T-cell (primary cell): ENCODE measurements at regions not wholly inside any gene's neighbourhood (a gene's known extent, or its start where the extent isn't known, plus 50 kb on each side); places are given as distances from the start of the nearest gene placed in this dataset.
"Not testable (repeated sequence)": the region's sequence is repeated elsewhere in the genome, so short reads cannot be mapped to it uniquely, and the experiment has no call there.

Experiments
- ATAC-seq, 4 experiments: fragments of 200-7000 bp in 3 of 4; fragments of 150-1000 bp in 1 of 4; cut with Tn5 transposase; replicated peaks in 1 of 4; 1 replicate in 3 of 4; 2 replicates in 1 of 4; pipeline ENCODE4 v1.10.0; 2021; ENCODE audit warnings: moderate library complexity in 3 of 4, mild to moderate bottlenecking in 2 of 4, moderate number of reproducible peaks in 1 of 4
- CTCF ChIA-PET, 2 donors: fragments of 300-600 bp; sonication (Branson Sonifier 250); formaldehyde crosslinking; loops; one replicate each; lab custom pipeline; 2022; ENCODE audit warnings: antibody characterized with exemption in 2 of 2; lab: Charles Lee
- POLR2A ChIA-PET, 2 donors: fragments of 300-600 bp; sonication (Branson Sonifier 250); formaldehyde crosslinking; loops; one replicate each; lab custom pipeline; 2022; ENCODE audit warnings: antibody characterized with exemption in 2 of 2; lab: Charles Lee
- DNase-seq, 35 experiments: peaks; one replicate each; pipeline versions ENCODE4 v3.0.0 to v3.0.0-alpha.2; 2013 to 2023
- H3K27ac ChIP-seq: one replicate; pipeline ENCODE4 v1.5.1; 2013; ENCODE audit warnings: low read length
- H3K27me3 ChIP-seq, 2 experiments: replicated peaks in 1 of 2; 1 replicate in 1 of 2; 2 replicates in 1 of 2; pipeline versions ENCODE4 v1.6.1 to v1.7.0; 2013; ENCODE audit warnings: low read length in 1 of 2, mixed read lengths in 1 of 2; ENCODE audit not compliant: control insufficient read depth in 2 of 2, insufficient read depth in 2 of 2; ENCODE audit errors: extremely low read depth in 1 of 2
- H3K36me3 ChIP-seq, 2 donors: 1 replicate in 1 of 2; 2 replicates in 1 of 2; pipeline versions ENCODE4 v1.6.1 to v1.7.0; 2013; ENCODE audit warnings: low read length in 1 of 2; ENCODE audit not compliant: control insufficient read depth in 2 of 2, insufficient read depth in 1 of 2; ENCODE audit errors: extremely low read depth in 1 of 2
- H3K4me1 ChIP-seq, 2 experiments: 1 replicate in 1 of 2; 2 replicates in 1 of 2; pipeline versions ENCODE4 v1.6.1 to v1.7.0; 2013; ENCODE audit warnings: low read length in 2 of 2, mixed read lengths in 1 of 2; ENCODE audit not compliant: insufficient read depth in 2 of 2, control insufficient read depth in 1 of 2; ENCODE audit errors: extremely low read depth in 1 of 2
- H3K4me3 ChIP-seq, 2 donors: 1 replicate in 1 of 2; 2 replicates in 1 of 2; pipeline versions ENCODE4 v1.5.1 to v1.7.0; 2013; ENCODE audit warnings: mild to moderate bottlenecking in 2 of 2, low read length in 1 of 2, moderate library complexity in 1 of 2; ENCODE audit not compliant: control insufficient read depth in 1 of 2; ENCODE audit errors: extremely low read depth in 1 of 2
- H3K9me3 ChIP-seq: 2 replicates; pipeline ENCODE4 v1.7.0; 2013
- H3K27ac Mint-ChIP-seq, 2 donors: one replicate each; pipeline ENCODE4 v1.8.0; 2020 to 2021; ENCODE audit warnings: mild to moderate bottlenecking in 2 of 2, mixed read lengths in 2 of 2
- H3K27me3 Mint-ChIP-seq, 2 donors: one replicate each; pipeline ENCODE4 v1.8.0; 2021 to 2022; ENCODE audit warnings: mixed read lengths in 2 of 2
- H3K36me3 Mint-ChIP-seq: one replicate; pipeline ENCODE4 v1.8.0; 2021; ENCODE audit warnings: mixed read lengths
- H3K4me1 Mint-ChIP-seq, 3 donors: one replicate each; pipeline ENCODE4 v1.8.0; 2020 to 2022; ENCODE audit warnings: mixed read lengths in 3 of 3, mild to moderate bottlenecking in 1 of 3
- H3K4me3 Mint-ChIP-seq, 3 donors: one replicate each; pipeline ENCODE4 v1.8.0; 2020 to 2022; ENCODE audit warnings: mild to moderate bottlenecking in 3 of 3, mixed read lengths in 3 of 3, moderate library complexity in 3 of 3
- H3K9me3 Mint-ChIP-seq, 3 donors: one replicate each; pipeline ENCODE4 v1.8.0; 2020 to 2022; ENCODE audit warnings: mixed read lengths in 3 of 3
- WGBS: methylation state at CpG from one replicate; pipeline ENCODE4 v1.1.5; 2013; ENCODE audit warnings: missing lambda C conversion rate; ENCODE audit not compliant: insufficient coverage; 5-methylcytosine and 5-hydroxymethylcytosine counted together

DNA sequence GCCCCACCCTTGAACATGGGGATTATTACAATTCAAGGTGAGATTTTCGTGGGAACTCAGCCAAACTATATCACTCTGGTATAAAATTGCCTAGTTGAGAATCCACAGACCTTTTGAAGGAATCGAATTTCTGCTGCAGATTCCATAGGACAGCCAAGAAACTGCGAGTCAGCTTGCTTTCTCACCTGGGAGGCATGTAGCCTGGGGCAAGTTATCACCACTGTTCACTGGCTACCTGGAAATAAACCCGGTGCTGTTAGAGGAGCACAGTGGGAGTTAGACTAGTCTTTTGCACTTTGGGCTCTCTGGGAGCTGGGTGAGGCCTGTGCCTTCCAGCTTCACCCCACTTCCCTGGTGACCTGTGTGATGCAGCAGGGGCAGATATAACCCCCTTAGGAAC lies 1043.5 kb downstream of the TDRD15 start:
- ChIA-PET CTCF (no interaction called here), POLR2A (interaction anchor here in 1 of 2 donors (0.5 kb wide), 1 partner anchor 84 kb away, joined by 5 read pairs; no protein-coding TSS in a partner anchor)
- H3K36me3 Mint-ChIP-seq: no peaks in the 10 kb centered on the region
- ATAC-seq: no peak
- Histone ChIP-seq H3K27me3 (no peaks in the 10 kb centered on the region), H3K4me1 (no peaks in the 10 kb centered on the region), H3K9me3 (peaks cover 6% of the 10 kb centered on the region), H3K36me3 (no peaks in the 10 kb centered on the region), H3K4me3 (no peak overlapping the region), H3K27ac (no peak overlapping the region)
- H3K27ac Mint-ChIP-seq: no peak overlapping the region
- no peak overlapping the region for H3K4me3 Mint-ChIP-seq
- H3K4me1 Mint-ChIP-seq: no peaks in the 10 kb centered on the region
- H3K9me3 Mint-ChIP-seq: peaks cover 21 to 42% (median 35%) of the 10 kb centered on the region in 3 donors
- DNase-seq: no peak
- H3K27me3 Mint-ChIP-seq: no peaks in the 10 kb centered on the region
- WGBS: 63% methylated on average over 2 of the region's 4 CpGs

DNA sequence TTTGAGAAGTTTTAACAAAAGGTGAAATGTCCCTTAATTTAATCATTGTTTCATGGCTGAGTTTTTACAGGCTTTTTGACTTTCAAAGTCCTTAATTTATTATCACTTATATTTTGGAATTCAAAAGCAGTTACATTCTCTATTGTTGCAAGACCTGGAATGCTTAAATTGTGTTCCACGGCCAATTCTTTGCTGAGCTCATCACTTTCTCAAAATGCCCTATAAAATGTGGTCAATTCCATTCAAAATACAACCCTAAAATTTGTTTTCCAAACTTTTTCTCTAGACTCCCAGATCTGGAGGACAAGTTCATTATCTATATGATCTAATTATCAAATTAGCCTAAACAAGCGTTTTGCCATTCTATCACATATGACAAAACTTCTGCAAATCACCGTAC lies 1051.2 kb downstream of the TDRD15 start:
- no peak overlapping the region for H3K4me3 Mint-ChIP-seq
- ATAC-seq: no peak
- ChIA-PET POLR2A (no interaction called here), CTCF (no interaction called here)
- H3K36me3 ChIP-seq: no peaks in the 10 kb centered on the region
- H3K36me3 Mint-ChIP-seq: no peaks in the 10 kb centered on the region
- H3K9me3 Mint-ChIP-seq: peaks cover 13 to 45% (median 26%) of the 10 kb centered on the region in 3 donors
- peaks cover 2% of the 10 kb centered on the region for H3K9me3 ChIP-seq
- no peaks in the 10 kb centered on the region for H3K27me3 Mint-ChIP-seq
- H3K27ac Mint-ChIP-seq: no peak overlapping the region
- H3K4me3 ChIP-seq: no peak overlapping the region
- 71% methylated on average over 1 of the region's 3 CpGs for WGBS
- H3K27ac ChIP-seq: no peak overlapping the region
- no peaks in the 10 kb centered on the region for H3K27me3 ChIP-seq
- no peaks in the 10 kb centered on the region for H3K4me1 Mint-ChIP-seq
- no peak for DNase-seq
- no peaks in the 10 kb centered on the region for H3K4me1 ChIP-seq

DNA sequence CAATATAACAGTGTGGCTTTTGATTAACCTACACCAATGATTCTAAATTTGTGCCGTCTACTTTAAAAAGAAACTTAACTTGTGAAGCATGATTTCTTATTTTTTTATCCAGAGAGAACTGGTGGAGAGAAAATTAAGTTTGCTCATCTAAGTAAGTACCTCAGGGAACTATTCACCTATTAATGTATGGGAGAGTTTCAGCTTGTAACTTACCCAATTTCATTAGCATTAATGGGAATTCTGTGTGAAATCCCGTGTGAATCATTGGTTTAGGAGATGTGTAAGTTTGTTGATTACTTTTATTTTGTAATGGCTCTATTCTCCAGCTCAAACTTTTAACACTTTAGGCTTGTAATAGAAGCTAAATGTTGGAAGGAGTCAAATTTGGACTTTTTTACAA lies 1061.5 kb downstream of the TDRD15 start:
- WGBS: no CpG with 5 or more reads among the region's 2 CpGs
- ChIA-PET CTCF (no interaction called here), POLR2A (no interaction called here)
- Histone ChIP-seq H3K4me3 (no peak overlapping the region), H3K36me3 (no peaks in the 10 kb centered on the region), H3K9me3 (no peaks in the 10 kb centered on the region), H3K27me3 (no peaks in the 10 kb centered on the region), H3K4me1 (no peaks in the 10 kb centered on the region), H3K27ac (no peak overlapping the region)
- Mint-ChIP-seq H3K4me1 (no peaks in the 10 kb centered on the region), H3K9me3 (peaks cover 4 to 23% (median 6%) of the 10 kb centered on the region in 3 donors), H3K27ac (no peak overlapping the region), H3K36me3 (no peaks in the 10 kb centered on the region), H3K4me3 (no peak overlapping the region), H3K27me3 (no peaks in the 10 kb centered on the region)
- DNase-seq: no peak
- ATAC-seq: no peak

DNA sequence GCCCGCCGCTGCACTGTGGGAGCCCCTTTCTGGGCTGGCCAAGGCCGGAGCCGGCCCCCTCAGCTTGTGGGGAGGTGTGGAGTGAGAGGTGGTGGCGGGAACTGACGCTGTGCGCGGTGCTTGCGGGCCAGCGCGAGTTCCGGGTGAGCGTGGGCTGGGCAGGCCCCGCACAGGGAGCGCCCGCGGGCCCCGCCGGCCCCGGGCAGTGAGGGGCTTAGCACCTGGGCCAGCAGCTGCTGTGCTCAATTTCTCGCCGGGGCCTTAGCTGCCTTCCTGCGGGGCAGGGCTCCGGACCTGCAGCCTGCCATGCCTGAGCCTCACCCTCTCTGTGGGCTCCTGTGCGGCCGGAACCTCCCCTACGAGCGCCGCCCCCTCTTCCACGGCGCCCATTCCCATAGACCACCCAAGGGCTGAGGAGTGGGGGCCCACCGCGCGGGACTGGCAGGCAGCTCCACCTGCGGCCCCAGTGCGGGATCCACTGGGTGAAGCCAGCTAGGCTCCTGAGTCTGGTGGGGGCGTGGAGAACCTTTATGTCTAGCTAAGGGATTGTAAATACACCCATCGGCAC lies 1062.6 kb downstream of the TDRD15 start:
- H3K27ac Mint-ChIP-seq, POLR2A ChIA-PET, H3K27me3 Mint-ChIP-seq, H3K36me3 ChIP-seq, H3K27ac ChIP-seq, H3K4me3 Mint-ChIP-seq, ATAC-seq, H3K4me3 ChIP-seq, H3K4me1 Mint-ChIP-seq, H3K36me3 Mint-ChIP-seq, DNase-seq, H3K4me1 ChIP-seq, CTCF ChIA-PET, H3K27me3 ChIP-seq, H3K9me3 ChIP-seq: not testable (repeated sequence)
- peaks cover 4 to 19% (median 6%) of the 10 kb centered on the region in 3 donors for H3K9me3 Mint-ChIP-seq
- WGBS: 97% methylated on average over 27 of the region's 38 CpGs

DNA sequence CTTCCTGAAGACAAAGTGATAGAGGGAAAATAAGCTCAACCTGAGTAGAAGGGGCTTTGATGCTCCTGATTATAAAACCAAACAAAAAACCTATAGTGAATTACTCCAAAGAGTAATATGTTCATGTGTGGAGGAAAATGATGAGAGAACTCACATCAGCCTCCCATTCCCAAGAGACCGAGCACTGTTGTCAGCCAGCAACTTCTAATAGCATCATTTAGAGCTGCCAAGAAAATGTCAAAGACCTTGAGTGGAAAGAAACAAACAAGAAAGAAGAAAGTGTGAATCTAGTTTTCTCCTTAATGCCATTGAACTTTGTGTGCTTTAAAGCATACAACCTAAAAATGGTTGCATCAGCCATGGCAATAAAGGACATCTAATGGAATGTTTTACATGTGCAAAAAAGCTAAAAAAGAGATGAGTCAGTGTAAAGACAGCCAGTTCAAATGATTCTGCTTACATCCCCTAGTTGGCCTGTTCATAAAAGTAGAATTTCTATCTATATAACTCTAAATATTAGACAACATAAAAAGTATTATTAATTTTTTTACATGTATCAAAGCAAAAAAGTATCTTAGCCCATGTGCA lies 1066.2 kb downstream of the TDRD15 start:
- H3K27ac Mint-ChIP-seq: no peak overlapping the region
- no peaks in the 10 kb centered on the region for H3K4me1 ChIP-seq
- H3K27me3 ChIP-seq: no peaks in the 10 kb centered on the region
- no peak overlapping the region for H3K4me3 Mint-ChIP-seq
- POLR2A ChIA-PET: no interaction called here
- no peaks in the 10 kb centered on the region for H3K9me3 ChIP-seq
- H3K4me1 Mint-ChIP-seq: no peaks in the 10 kb centered on the region
- no peaks in the 10 kb centered on the region for H3K36me3 ChIP-seq
- no peaks in the 10 kb centered on the region for H3K27me3 Mint-ChIP-seq
- no CpG with 5 or more reads among the region's 1 CpG for WGBS
- DNase-seq (no peak), ATAC-seq (no peak)
- no peak overlapping the region for H3K27ac ChIP-seq
- no peak overlapping the region for H3K4me3 ChIP-seq
- no peaks in the 10 kb centered on the region for H3K36me3 Mint-ChIP-seq
- peaks cover 6 to 20% (median 10%) of the 10 kb centered on the region in 3 donors for H3K9me3 Mint-ChIP-seq
- CTCF ChIA-PET: no interaction called here

- POLR2A ChIA-PET: no interaction called here
Measured at GRCh38 chr2:22194218-22194617, 1070.5 kb downstream of the TDRD15 start.

More at GRCh38 chr2:22194218-22194617, 1070.5 kb downstream of the TDRD15 start:
- H3K9me3 ChIP-seq: peaks cover under 1% of the 10 kb centered on the region
- no peaks in the 10 kb centered on the region for H3K27me3 ChIP-seq
- H3K4me1 ChIP-seq: no peaks in the 10 kb centered on the region
- Mint-ChIP-seq H3K27me3 (no peaks in the 10 kb centered on the region), H3K4me3 (no peak overlapping the region), H3K9me3 (peaks cover 5 to 11% (median 9%) of the 10 kb centered on the region in 3 donors), H3K27ac (no peak overlapping the region), H3K36me3 (no peaks in the 10 kb centered on the region), H3K4me1 (no peaks in the 10 kb centered on the region)
- WGBS: 60% methylated on average over 1 of the region's 1 CpG
- H3K4me3 ChIP-seq: no peak overlapping the region
- H3K27ac ChIP-seq: no peak overlapping the region
- CTCF ChIA-PET: no interaction called here
- H3K36me3 ChIP-seq: no peaks in the 10 kb centered on the region
- DNase-seq (no peak), ATAC-seq (no peak)
